ENCODE measurements at regions not wholly inside any gene's neighbourhood (a gene's known extent, or its start where the extent isn't known, plus 50 kb on each side); places are given as distances from the start of the nearest gene placed in this dataset.

GRCh38 chr5:110354915-110355644 is 371.4 kb downstream of the TMEM232 start:
- Histone ChIP-seq H3K4me2 (no peak overlapping the region), H3K4me3 (no peak overlapping the region), H3K27ac (no peak overlapping the region), H3K9me3 (no peaks in the 10 kb centered on the region), H3K4me1 (no peaks in the 10 kb centered on the region)
- POLR2A ChIA-PET: no interaction called here
- FAIRE-seq (no peak), DNase-seq (ENCODE audit: low read depth in 1 of 2, low spot score in 1 of 2) (no peak), ATAC-seq (no peak)
- 1% methylated on average over 8 of the region's 8 CpGs for WGBS (ENCODE audit: missing lambda C conversion rate)
- no peak for TF ChIP-seq FOSB (CRISPR knock-in tag; IDR thresholded peaks at IDR 0.05)
- TF ChIP-seq, protein P1, sequence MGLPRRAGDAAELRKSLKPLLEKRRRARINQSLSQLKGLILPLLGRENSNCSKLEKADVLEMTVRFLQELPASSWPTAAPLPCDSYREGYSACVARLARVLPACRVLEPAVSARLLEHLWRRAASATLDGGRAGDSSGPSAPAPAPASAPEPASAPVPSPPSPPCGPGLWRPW (IDR thresholded peaks at IDR 0.05): no peak
- no peak for TF ChIP-seq CHD4 (IDR thresholded peaks at IDR 0.05; ENCODE audit: borderline replicate concordance)
- no peak for TF ChIP-seq HMGXB4 (CRISPR knock-in tag; IDR thresholded peaks at IDR 0.05; ENCODE audit: borderline replicate concordance)
- no peak for TF ChIP-seq NPAS2 (CRISPR knock-in tag; IDR thresholded peaks at IDR 0.05; ENCODE audit: borderline replicate concordance)
- TF ChIP-seq KDM5A (IDR thresholded peaks at IDR 0.05): no peak
- TF ChIP-seq CBX2 (IDR thresholded peaks at IDR 0.05; ENCODE audit: borderline replicate concordance, low read depth): no peak
- CTCF ChIA-PET: interaction anchor here (1.2 to 1.5 kb wide), 2 partner anchors 19 to 667 kb away, joined by 3 read pairs; no protein-coding TSS in a partner anchor

GRCh38 chr5:110356677-110357076 is 369.8 kb downstream of the TMEM232 start:
- 0% methylated on average over 2 of the region's 2 CpGs for WGBS (ENCODE audit: missing lambda C conversion rate)
- no peak for DNase-seq (ENCODE audit: low read depth in 1 of 2, low spot score in 1 of 2)
- CTCF ChIA-PET: no interaction called here

GRCh38 chr5:110359221-110359620 is 367.2 kb downstream of the TMEM232 start:
- 0% methylated on average over 1 of the region's 1 CpG for WGBS (ENCODE audit: missing lambda C conversion rate)
- H3K4me3 ChIP-seq: no peak overlapping the region
- TF ChIP-seq SMC3 (IDR thresholded peaks at IDR 0.05) (no peak), RFX5 (IDR thresholded peaks at IDR 0.05) (no peak), CBX2 (IDR thresholded peaks at IDR 0.05; ENCODE audit: borderline replicate concordance, low read depth) (no peak), TFCP2L1 (CRISPR knock-in tag; IDR thresholded peaks at IDR 0.05) (no peak), HMGXB4 (CRISPR knock-in tag; IDR thresholded peaks at IDR 0.05; ENCODE audit: borderline replicate concordance) (no peak)
- no peaks in the 10 kb centered on the region for H3K9me3 ChIP-seq
- ATAC-seq (no peak), FAIRE-seq (no peak), DNase-seq (ENCODE audit: low read depth in 1 of 2, low spot score in 1 of 2) (no peak)
- ChIA-PET POLR2A (no interaction called here), CTCF (no interaction called here)
- no peak overlapping the region for H3K4me2 ChIP-seq
- H3K27ac ChIP-seq: no peak overlapping the region
- H3K4me1 ChIP-seq: no peaks in the 10 kb centered on the region

More at GRCh38 chr5:110356677-110357076, 369.8 kb downstream of the TMEM232 start:
- H3K4me3 ChIP-seq: no peak overlapping the region
- H3K9me3 ChIP-seq: no peaks in the 10 kb centered on the region
- no peaks in the 10 kb centered on the region for H3K4me1 ChIP-seq
- H3K27ac ChIP-seq: no peak overlapping the region
- no peak for FAIRE-seq
- POLR2A ChIA-PET: no interaction called here
- no peak for ATAC-seq
- H3K4me2 ChIP-seq: no peak overlapping the region
- no peak for TF ChIP-seq NR3C1 (IDR thresholded peaks at IDR 0.05)
- TF ChIP-seq RARB (CRISPR knock-in tag; IDR thresholded peaks at IDR 0.05): no peak
- TF ChIP-seq TFCP2L1 (CRISPR knock-in tag; IDR thresholded peaks at IDR 0.05): no peak
- no peak for TF ChIP-seq RFX5 (IDR thresholded peaks at IDR 0.05)

GRCh38 chr5:110361471-110361870 is 365.0 kb downstream of the TMEM232 start:
- no peak overlapping the region for H3K4me2 ChIP-seq
- FAIRE-seq (no peak), DNase-seq (ENCODE audit: low read depth in 1 of 2, low spot score in 1 of 2) (no peak), ATAC-seq (no peak)
- no peak overlapping the region for H3K4me3 ChIP-seq
- H3K27ac ChIP-seq: no peak overlapping the region
- H3K9me3 ChIP-seq: no peaks in the 10 kb centered on the region
- no peaks in the 10 kb centered on the region for H3K4me1 ChIP-seq
- POLR2A ChIA-PET: no interaction called here
- CTCF ChIA-PET: interaction anchor here (1.0 kb wide), 1 partner anchor 48 kb away, joined by 3 read pairs; no protein-coding TSS in a partner anchor
- no peak for TF ChIP-seq HOXA7 (CRISPR knock-in tag; IDR thresholded peaks at IDR 0.05)
- TF ChIP-seq BHLHE40 (IDR thresholded peaks at IDR 0.05; ENCODE audit: low read depth, low read length): no peak
- TF ChIP-seq CEBPB (IDR thresholded peaks at IDR 0.05): no peak
- no peak for TF ChIP-seq RNF2 (IDR thresholded peaks at IDR 0.05; ENCODE audit: borderline replicate concordance, low read depth)
- TF ChIP-seq HMGXB4 (CRISPR knock-in tag; IDR thresholded peaks at IDR 0.05; ENCODE audit: borderline replicate concordance): no peak
- no peak for TF ChIP-seq HOXB13 (CRISPR knock-in tag; IDR thresholded peaks at IDR 0.05; ENCODE audit: low read depth)
- TF ChIP-seq HOXB5 (CRISPR knock-in tag; IDR thresholded peaks at IDR 0.05): no peak
- no peak for TF ChIP-seq EHF (CRISPR knock-in tag; IDR thresholded peaks at IDR 0.05)
- no peak for TF ChIP-seq RCOR1 (IDR thresholded peaks at IDR 0.05; ENCODE audit: low read depth, low read length)
- TF ChIP-seq ESRRA (IDR thresholded peaks at IDR 0.05; ENCODE audit: borderline replicate concordance, low read length): no peak
- no peak for TF ChIP-seq JUN (IDR thresholded peaks at IDR 0.05)
- no peak for TF ChIP-seq MAZ (IDR thresholded peaks at IDR 0.05; ENCODE audit: borderline replicate concordance, low read depth, low read length)
- TF ChIP-seq FOSL2 (IDR thresholded peaks at IDR 0.05): no peak
- no peak for TF ChIP-seq FOSL2 (CRISPR knock-in tag; IDR thresholded peaks at IDR 0.05)
- no peak for TF ChIP-seq TFCP2L1 (CRISPR knock-in tag; IDR thresholded peaks at IDR 0.05)
- TF ChIP-seq CHD4 (IDR thresholded peaks at IDR 0.05; ENCODE audit: borderline replicate concordance): no peak
